Activated T-helper 9 cell treated with anti-CD3 and anti-CD28 coated beads, Interleukin-2, amount 50 U/mL, for 16 hours (primary cell): ENCODE measurements at regions not wholly inside any gene's neighbourhood (a gene's known extent, or its start where the extent isn't known, plus 50 kb on each side); places are given as distances from the start of the nearest gene placed in this dataset.

Source experiments
- DNase-seq: peaks from one replicate; pipeline ENCODE4 v3.0.0-alpha.2; 2020; ENCODE audit warnings: low read depth

DNA sequence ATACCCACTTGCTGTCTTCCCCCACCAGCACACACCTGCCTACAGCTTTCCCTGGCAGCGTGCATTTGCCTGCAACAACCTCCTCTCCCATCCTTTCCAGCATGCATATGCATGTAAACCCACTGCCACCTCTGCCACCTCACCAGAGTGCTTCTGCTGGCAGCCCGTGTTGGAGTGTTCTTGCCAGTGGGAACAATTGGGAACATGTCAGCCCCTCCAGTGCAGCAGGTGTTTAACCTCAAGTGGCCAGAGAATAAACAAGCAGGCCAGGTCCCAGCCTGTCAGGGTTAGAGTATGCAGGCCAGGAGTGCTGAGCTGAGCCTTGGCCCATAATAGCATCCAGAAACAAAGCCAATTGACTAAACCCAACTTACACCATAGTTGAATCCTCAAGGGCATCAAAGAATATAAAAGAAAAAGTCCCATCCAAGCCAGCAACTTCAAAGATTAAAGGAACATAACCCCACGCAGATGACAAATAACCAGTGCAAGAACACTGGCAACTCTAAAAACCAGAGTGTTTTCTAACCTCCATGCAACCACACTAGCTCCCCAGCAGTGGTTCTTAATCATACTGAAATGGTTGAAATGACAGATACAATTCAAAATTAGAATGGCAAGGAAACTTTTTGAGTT lies 1212.1 kb upstream of the CITED2 start:
- DNase-seq = no peak

DNA sequence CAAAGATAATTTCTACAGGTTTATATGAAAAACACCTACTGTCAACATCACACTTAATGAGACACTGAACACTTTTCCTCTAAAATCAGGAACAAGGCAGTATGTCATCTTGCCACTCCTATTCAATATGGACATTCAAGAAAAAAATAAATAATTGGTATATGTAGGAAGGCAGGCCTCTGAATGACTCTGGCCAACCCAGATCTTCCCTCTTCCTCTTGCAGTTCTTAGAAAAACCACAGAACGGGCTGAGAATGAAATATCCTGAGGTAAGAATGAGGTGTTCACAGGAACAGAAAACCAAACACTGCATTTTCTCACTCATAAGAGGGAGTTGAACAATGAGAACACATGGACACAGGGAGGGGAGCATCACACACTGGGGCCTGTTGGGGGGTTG lies 1207.2 kb upstream of the CITED2 start:
- DNase-seq = no peak

DNA sequence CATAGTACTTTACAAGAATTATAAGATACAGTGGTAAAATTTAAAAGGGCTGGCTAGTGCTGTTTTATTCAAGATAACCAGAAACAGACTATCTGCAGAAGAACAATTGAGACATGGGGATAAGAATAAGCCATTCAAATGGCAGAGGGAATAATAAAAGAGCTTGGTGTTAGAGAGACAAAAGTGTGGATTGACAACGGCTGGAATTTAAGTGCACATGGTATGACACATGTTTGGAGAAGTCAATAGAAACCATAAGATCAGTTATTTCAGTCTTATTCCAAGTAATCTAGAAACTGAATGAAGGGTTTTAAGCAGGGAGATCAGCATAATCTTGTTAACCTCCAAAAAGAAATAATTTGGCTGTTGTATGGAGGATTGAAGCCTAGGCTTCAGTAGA lies 1205.5 kb upstream of the CITED2 start:
- DNase-seq = no peak

DNA sequence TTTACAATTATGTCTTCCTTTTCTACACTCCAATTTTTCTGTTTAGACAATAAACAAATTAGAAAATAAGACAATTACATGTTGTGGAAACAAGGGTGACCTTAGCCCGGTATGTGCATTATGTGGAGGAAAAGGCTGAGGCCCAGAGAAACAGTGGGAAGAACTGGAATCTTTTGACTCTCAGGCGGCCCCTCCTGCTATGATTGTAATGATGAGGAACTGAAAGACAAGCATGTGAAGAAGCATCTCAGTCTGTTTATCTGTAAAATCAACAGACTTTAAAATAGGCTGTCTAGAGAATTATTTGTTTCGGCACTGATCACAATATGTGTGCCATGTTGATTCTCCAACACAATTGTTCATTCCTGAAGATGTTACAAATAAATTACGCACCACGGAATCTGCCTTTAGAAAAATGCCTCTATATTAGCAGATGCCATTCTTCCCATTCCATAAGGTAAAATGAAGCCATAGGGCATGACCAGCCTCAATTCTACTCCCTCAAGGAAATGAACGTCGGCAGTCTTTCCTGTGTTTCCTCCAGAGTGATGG lies 1201.6 kb upstream of the CITED2 start:
- DNase-seq = no peak

DNA sequence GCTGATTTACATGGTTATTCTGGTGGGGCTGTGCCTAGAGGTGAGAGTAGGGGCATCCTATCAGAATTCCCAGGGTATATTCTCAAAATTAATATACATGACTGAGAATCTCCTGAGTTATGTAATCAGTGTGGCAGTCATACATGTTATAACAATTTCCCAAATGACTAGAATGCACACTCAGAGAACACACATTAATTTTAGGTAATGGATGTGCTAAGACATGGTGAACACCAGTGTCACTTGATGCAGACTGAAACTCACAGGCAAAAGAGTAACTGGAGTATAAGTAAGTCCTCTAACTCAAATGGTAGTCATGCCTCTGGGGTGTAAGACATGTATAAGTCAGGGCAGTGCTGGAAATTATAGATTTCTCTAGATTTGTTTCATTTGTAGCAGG lies 1198.4 kb upstream of the CITED2 start:
- DNase-seq = no peak

DNA sequence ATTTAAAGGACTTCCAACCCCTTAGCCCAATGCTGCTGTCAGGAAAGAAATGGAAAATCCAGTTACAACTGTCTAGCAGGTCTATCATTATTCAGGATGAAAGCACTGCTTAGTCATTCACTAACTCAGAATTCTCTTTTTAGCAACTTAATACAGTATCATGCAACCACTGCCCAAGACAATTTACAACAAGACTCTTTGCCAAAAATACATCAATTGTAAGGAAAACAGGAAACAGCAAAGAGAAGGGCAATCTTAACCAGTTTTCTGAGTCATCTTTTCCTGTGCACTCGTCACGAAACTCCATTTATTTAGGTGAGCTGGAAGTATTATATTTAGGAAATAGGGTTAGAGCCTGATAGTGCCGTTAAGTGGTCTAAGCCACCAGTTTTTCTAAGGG lies 1197.7 kb upstream of the CITED2 start:
- DNase-seq = no peak

DNA sequence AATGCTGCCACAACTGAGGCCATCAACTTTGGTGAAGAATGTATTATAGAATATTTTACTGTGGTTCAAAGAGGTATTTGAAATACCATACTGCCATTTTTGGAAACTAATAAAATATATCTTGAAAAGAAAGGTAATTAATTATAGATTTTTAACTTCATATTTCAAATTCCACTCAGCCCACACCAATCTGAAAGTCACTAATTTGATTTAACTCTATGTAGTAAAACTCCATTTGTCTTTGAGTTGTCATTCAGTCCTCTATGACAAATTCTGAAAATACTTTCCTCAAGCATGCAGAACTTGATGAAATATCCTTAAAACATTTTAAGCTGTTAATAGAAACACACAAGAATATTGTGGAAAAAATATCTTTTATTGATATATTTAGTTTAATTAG lies 1196.7 kb upstream of the CITED2 start:
- DNase-seq = no peak

DNA sequence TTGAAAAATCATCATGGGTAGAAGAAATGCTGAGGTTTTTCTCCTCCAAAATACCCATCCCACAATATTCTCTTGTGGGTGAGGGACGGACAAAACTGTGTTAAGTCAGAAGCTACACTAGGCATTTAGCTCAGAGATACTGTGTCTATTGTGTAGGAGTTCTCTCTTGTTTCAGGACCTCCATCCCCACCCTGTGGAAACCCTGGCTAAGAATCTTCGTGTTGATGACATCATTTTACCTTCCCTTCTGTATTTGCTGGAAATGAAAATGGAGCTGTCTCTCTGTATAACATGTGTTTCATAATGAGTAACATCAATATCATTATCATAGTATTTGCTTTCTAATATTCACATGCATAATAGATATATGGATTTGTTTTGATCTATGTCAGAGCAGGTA lies 1193.0 kb upstream of the CITED2 start:
- DNase-seq = no peak

DNA sequence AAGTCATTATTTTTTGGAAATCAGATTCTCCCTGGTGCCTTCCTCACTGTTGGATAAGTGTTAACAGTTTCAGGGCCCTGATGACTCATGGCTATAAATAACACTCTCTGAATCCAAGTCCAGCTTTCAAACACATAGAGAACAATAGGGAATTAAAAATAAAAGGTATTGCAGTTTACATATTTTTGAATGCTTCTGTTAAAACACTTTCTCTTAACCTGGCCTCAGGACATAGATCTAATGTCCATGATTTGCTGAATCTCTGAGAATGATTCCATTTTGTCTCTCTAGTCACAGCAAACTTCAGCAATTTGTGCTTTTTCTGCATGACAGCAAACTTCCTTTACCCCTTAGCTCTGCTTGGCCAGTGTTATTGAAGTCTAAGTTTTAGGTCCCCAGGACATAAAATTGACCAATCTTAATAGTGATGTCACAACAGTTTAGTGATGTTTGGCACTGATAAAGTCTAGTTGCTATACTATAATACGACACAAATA lies 1192.4 kb upstream of the CITED2 start:
- no peak for DNase-seq

DNA sequence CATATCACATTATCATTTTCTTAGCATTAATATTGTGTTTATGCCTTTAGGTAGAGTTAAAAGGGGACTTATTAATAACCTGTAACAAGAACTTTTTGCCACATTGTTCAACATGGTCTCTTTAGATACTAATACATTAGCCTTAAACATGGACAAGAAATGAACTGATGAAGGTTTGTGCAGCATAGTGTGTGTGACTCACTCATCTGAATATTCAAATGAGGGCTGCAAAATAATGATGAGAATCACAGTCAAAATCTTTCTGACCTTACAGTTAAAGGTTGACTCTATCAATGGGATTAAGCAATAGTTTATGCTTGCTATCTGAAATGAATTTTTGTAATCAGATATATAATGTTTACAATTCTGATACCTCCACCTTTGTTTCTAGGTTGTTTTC lies 1189.3 kb upstream of the CITED2 start:
- DNase-seq = no peak

DNA sequence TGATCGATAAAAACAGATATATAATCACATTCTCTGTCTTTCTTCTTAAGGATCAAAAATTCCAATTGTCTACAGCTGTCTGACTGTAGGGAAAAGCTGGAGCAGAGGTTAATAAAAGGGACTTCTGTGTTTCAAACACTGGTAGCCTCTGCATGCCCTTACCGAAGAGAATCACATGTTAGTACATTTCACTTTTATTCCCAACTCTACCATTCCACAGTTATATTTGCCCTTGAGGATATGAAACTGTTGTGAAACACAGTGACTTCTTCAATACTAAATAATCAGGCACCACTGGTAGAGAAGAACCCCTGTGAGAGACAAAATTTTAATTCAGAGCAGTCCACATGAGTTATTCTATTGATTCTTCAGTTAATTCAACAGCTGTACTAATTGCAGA lies 1187.3 kb upstream of the CITED2 start:
- no peak for DNase-seq

DNA sequence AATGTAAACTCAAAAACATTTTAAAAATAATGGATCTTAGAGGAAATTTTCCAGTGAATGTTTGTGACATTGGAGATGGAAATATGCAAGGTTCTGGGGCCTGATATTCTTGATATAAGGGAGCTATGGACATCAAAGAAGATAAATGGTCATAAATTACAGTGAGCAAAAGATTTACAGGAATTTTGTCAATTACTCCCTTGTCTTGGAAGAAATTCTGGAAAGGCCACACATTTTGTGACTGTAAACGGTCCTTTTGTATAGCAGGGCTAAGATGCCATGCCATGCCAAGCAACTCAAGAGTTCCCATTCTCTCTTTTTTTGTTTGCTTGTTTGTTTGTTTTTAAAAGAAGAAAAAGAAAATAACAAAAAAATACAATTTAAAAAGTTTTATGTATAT lies 1186.2 kb upstream of the CITED2 start:
- DNase-seq = no peak

DNA sequence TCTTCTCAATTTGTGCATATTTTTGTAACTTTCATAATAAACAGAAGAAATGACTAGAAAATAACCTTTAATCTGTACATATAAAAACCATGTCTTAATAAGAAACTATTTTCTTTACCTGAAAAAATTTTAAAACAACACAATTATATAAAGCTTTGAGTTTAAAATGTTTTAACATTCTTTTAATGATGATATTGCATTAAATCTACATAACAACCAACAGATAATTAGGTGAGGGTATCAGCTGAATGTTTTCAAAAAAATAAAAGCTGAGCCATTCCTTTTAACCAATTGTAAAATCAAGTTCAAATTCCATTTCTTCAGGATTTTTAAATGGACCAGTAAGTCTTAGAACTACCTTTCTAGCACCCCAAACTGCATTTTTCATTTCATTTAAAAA lies 1185.0 kb upstream of the CITED2 start:
- DNase-seq = no peak

DNA sequence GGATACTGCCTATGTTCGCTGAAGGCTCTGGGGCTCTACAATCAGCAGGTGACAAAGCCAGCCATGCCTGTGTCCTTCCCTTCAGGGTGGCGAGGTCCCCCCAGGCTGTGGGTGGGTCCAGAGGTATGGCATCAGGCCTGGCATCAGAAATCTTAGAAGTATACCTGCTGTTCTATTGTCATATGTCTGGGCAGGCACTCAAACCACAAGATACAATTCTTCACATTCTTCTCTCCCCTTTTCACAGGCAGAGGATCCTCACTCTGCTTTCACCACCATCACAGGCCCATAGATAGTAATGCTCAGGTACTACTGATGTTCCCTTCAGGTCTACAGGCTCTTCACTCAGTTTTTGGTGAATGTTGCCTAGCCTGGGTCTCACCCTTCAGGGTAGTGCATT lies 1180.0 kb upstream of the CITED2 start:
- DNase-seq = no peak

DNA sequence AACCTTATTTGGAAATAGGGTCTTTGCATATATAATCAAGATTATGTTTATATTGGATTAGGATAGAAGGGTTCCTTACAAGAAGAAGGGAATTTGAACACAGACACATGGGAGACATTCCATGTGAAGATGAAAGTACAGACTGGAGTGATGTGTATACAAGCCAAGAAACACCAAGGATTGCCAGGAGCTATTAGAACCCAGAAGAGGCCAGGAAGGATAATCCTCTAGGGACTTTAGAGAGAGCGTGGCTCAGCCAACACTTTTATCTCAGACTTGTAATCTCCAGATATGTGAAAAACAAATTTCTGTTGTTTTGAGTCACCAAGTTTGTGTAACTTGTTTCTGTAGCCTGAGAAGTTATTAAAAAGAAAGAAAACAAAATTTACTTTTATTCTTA lies 1173.9 kb upstream of the CITED2 start:
- no peak for DNase-seq

DNA sequence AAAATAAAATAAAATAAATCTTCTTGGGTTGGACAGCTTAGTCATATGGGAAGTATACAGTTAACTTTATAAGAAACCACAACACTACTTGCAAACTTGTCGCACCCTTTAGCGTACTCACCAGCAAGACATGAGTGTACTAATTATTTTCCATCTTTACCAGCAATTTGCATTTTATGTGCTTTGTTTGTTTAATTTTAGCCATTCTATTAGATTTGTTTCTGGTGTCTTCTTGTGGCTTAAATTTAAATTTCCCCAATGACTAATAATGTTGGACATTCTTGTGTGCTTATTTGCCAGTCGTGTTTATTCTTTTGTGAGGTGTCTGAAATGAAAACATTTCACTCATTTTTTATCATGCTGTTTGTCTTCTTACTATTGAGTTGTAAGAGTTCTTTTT lies 1172.2 kb upstream of the CITED2 start:
- DNase-seq = no peak

DNA sequence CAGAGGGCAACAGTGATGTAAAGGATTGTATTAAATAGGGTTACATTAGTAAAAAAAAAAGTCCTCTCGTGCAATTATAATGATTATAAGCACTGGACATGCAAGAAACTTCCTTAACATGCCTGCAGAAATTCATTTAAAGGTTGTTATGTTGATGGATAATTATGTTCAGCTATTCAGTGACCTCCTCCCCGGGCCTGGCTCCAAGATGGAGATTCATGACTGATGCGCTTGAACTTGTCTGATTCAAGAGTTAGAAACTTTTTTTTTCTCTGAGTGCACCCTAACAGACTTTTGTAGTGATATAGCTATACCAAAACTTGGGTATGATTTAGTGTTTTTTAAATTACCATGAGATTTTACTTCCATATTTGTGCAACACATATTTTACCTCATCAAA lies 1170.0 kb upstream of the CITED2 start:
- no peak for DNase-seq

DNA sequence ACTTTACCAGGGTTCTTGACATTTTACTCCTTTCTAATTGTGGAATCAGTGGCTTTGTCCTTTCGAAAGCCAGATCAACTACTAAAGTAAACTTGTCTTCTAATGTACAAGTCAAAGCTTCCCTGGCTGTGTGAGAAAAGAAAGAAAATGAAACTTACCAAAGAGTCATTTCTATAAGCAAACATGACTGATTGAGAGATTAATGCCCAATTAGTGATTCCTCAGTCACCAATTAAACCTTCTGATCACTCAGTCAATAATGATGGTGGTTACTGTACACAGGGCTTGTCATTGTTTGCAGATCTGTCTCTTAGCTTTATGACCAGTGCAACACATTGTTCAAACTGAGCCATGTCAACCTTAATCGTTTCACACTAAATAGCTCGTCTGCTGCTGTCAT lies 1168.4 kb upstream of the CITED2 start:
- DNase-seq = no peak

DNA sequence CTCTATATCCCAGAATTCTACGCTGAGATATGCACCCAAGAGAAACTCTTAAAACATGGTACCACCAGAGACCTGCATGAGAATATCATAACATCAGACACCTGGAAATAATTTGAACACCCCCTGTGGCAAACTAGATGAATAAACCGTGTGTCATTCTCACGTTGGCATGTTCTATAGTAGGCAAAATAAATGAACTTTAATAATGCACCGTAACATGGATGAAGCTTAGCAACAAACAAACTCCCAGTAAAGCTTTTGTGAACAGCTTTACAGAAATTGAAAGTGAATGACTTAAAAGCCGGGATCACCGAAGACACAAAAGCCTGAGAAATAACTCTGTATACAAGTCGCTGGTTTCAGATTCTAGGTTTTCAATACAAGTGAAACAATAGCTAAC lies 1166.8 kb upstream of the CITED2 start:
- no peak for DNase-seq

DNA sequence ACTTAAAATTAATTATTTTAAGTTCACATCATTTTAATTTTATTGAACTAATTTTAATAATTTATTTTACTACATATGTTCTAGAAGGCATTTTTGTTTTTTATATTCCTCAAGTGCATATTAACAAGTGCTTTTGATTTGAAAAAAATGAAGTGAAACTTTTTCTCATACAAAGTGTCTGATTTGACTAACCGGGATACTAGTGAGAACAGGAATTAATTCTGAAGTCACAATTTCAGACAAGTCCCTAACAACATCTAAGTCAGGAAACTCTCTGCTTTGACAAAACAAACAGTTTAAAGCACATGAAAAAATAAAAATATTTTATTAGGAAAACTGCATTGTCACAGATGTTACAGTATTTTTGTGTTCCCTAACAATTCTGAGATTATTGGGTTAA lies 1166.3 kb upstream of the CITED2 start:
- DNase-seq = no peak

DNA sequence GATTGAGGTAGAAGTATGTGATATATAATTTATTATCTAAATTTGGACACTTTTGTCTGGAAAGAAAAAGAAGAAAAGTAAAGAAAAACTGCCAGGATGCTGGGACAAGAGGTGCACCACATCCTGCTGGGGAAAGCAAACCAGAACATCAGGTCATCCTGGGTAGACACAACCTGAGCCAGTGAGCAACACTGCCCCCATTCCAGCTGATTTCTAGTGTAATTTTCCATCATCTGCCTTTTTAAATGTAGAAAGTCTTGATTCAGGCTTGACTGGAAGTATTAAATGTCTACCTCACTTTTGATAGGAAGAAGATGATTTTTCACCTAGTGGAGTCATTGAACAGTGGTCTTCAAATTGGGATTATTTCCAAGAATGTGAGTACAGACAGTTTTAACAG lies 1164.5 kb upstream of the CITED2 start:
- no peak for DNase-seq

DNA sequence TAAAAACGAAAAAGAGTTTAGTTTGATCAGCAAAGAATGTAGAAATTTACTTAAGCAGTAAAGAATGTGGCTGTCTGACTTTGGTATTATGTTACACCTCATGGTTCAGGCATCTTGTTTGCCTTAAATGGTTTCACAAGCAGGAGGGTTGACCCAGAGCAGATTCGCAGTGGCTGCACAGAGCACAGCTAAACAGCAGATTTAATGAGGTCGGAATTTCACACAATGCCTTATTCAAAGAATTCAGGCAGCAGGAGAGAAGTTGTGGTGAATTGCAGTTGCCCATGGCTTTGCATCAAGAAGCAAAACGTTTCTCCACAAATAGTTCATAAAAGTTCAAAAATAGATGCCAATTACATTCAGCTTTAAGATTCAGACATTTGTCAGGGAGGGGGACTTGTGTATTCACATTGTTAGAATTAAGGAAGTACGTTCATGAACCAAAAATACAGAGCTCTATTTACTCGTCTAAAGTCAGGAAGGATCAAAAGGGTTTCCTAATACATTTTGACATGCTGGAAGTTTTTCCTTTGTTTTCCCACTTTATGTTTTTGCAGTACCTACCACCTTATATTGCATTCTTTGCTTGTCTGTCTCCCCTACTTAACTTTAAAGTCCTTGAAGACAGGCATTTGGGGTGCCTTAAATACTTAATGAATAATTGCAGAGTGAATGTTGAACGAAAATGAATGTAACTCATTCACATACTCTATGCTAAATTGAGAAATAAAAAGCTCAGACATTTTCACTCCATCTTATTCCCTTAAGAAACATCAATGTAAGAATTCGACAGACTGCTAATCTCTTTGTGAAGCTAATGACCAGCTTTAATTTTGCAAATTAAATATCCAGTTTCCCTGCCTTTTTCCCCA lies 1163.6 kb upstream of the CITED2 start:
- DNase-seq = no peak

DNA sequence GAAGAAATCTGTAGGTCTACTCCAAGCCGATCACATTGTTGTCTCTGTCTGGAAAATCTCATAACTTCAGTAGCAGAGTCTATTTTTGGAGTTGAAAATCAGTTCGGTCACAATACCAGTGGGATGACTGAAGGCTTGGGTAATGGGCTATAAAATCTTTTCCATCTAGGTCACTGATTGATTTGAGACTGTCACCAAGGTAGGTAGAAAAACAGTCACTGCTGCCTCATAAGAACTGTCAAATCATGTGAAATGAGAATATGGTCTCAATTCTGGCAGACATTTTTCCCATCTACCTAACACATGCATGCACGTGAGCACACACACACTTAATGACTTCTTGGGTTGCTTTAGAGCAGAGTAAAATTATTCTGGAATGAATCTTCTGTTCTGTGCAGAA lies 1162.8 kb upstream of the CITED2 start:
- no peak for DNase-seq
